Large intestine (tissue), 3 donors: ENCODE measurements at regions not wholly inside any gene's neighbourhood (a gene's known extent, or its start where the extent isn't known, plus 50 kb on each side); places are given as distances from the start of the nearest gene placed in this dataset.

ENCODE experiments used
- DNase-seq, 2 donors: peaks; one replicate each; pipeline versions ENCODE4 v3.0.0 to v3.0.0-alpha.2; 2013
- H3K27ac ChIP-seq: one replicate; pipeline ENCODE4 v1.5.1; 2013; ENCODE audit warnings: low read length
- H3K27me3 ChIP-seq: 2 replicates; pipeline ENCODE4 v1.6.1; 2013; ENCODE audit warnings: low read length; ENCODE audit not compliant: control insufficient read depth, insufficient read depth
- H3K36me3 ChIP-seq: 2 replicates; pipeline ENCODE4 v1.6.1; 2013; ENCODE audit warnings: low read length; ENCODE audit not compliant: control insufficient read depth, insufficient read depth
- H3K4me1 ChIP-seq: one replicate; pipeline ENCODE4 v1.6.1; 2013; ENCODE audit warnings: low read length; ENCODE audit not compliant: control insufficient read depth, insufficient read depth
- H3K4me3 ChIP-seq: one replicate; pipeline ENCODE4 v1.5.1; 2013; ENCODE audit warnings: low read length
- H3K9me3 ChIP-seq: one replicate; pipeline ENCODE4 v1.6.1; 2013; ENCODE audit warnings: mild to moderate bottlenecking, low read depth, low read length, moderate library complexity; ENCODE audit not compliant: control insufficient read depth
- WGBS: methylation state at CpG from one replicate; pipeline ENCODE4 v1.1.5; 2013; ENCODE audit warnings: low lambda C conversion rate; ENCODE audit not compliant: insufficient coverage; 5-methylcytosine and 5-hydroxymethylcytosine counted together

- no peaks in the 10 kb centered on the region for H3K9me3 ChIP-seq
- H3K4me3 ChIP-seq = no peak overlapping the region
- WGBS = 95% methylated on average over 4 of the region's 5 CpGs
- H3K27ac ChIP-seq = no peak overlapping the region
- DNase-seq = no peak
- H3K27me3 ChIP-seq = no peaks in the 10 kb centered on the region
- H3K36me3 ChIP-seq = no peaks in the 10 kb centered on the region
- H3K4me1 ChIP-seq = no peaks in the 10 kb centered on the region
These were observed 547.9 kb upstream of the BRINP1 start for GRCh38 chr9:119917175-119917574.

DNA sequence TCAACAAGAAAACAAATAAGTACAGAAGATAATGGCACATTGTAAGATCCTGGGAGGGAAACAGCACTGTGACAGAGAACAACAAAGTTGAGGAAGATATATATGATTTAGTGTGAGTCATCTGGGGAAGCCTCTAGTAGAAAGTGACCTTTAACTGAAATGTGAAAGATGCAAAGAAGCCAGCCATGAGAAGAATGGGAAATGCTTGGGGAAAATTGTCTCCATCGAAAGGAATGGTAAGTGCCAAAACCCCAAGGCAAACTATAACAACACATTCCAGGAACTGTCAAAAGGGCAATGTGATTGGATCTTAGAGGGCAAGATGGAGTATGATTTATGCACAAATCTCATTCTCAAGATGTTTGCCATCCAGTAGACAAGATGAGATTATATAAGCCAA lies 537.8 kb upstream of the BRINP1 start:
- Histone ChIP-seq H3K9me3 (no peaks in the 10 kb centered on the region), H3K27me3 (no peaks in the 10 kb centered on the region), H3K27ac (no peak overlapping the region), H3K4me1 (no peaks in the 10 kb centered on the region), H3K36me3 (no peaks in the 10 kb centered on the region), H3K4me3 (no peak overlapping the region)
- no CpG with 5 or more reads among the region's 1 CpG for WGBS
- DNase-seq = no peak

DNA sequence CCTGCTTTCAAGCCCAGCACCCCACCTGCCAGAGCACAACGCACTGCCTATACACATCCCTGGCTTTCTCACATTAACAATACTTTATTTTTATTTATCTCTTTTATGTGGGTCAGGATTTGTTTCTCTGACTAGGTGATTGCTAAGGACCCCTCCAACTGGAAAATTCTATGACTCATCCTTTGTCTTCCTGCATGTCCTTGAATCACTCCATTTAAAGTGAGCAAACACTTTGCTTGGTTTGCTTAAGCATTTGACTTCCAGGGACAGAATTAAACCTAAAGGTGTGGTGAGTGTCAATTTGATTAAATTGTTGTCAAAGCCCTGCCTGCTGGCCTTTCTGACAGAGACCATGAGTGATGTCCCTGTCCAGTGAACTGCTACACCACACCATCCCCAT lies 536.5 kb upstream of the BRINP1 start:
- no peaks in the 10 kb centered on the region for H3K27me3 ChIP-seq
- H3K4me1 ChIP-seq = no peaks in the 10 kb centered on the region
- WGBS = 50% methylated on average over 1 of the region's 1 CpG
- H3K36me3 ChIP-seq = no peaks in the 10 kb centered on the region
- no peaks in the 10 kb centered on the region for H3K9me3 ChIP-seq
- DNase-seq = no peak
- no peak overlapping the region for H3K4me3 ChIP-seq
- no peak overlapping the region for H3K27ac ChIP-seq

DNA sequence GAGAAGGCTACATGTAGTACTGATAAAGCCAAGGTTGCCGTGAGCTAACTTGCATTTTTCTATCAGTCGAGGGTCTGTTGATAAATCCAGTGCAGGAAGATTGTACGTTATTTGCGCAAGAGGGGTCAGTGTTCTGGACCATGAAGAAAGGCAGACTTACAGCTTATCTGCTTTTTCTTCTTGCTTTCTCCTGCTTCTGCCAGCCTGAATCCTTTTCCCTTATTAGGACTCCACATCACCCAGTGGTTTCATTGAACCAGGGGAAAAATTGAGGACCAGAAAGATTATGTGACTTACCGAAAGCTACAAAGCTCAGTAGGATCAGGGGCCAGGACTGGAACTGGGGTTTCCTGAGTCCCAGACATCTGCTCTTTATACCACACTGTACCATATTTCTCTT lies 534.6 kb upstream of the BRINP1 start:
- Histone ChIP-seq H3K9me3 (no peaks in the 10 kb centered on the region), H3K27ac (no peak overlapping the region), H3K27me3 (no peaks in the 10 kb centered on the region), H3K36me3 (no peaks in the 10 kb centered on the region), H3K4me3 (no peak overlapping the region), H3K4me1 (no peaks in the 10 kb centered on the region)
- 40% methylated on average over 1 of the region's 5 CpGs for WGBS
- no peak for DNase-seq

DNA sequence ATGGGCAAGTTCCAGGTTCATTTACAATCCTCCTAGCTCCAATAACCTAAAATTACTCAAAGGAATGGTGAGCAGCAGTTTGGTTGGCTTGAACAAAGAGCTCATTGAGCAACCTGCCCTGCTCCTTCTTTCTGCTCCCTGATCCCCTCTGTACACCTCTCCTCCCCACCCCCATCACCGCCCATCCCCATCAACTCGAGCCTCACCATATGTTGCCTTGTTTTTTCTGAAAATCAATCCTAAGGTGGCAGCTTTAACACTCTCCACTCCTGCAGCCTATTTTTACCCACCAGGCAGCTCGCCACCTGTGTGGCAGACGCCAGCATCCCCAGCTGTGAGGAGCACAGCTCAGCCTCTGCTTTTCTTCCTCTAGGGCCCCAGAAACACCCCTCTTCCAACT lies 533.4 kb upstream of the BRINP1 start:
- DNase-seq = no peak
- no peaks in the 10 kb centered on the region for H3K27me3 ChIP-seq
- H3K9me3 ChIP-seq = no peaks in the 10 kb centered on the region
- no peak overlapping the region for H3K4me3 ChIP-seq
- 54% methylated on average over 2 of the region's 4 CpGs for WGBS
- H3K27ac ChIP-seq = no peak overlapping the region
- H3K4me1 ChIP-seq = no peaks in the 10 kb centered on the region
- H3K36me3 ChIP-seq = no peaks in the 10 kb centered on the region

DNA sequence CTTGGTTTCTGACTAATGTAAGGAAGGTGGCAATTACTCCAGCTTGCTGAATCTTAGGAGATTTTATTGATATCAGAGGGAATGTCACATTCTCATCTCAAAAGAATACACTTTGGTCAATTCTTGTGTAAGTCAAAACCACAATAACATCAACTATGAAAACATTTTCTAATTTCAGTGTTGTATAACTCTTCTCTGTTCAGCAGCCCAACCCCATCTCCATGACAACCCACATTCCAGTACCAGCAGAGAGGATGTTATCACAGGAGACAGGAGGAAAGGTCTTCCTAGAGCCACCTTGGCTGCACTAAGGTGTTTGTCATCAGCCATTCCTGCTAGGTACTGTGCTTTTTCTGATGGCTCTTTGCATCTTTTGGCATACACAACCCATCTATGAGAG lies 529.1 kb upstream of the BRINP1 start:
- no peak overlapping the region for H3K27ac ChIP-seq
- no peak for DNase-seq
- H3K4me1 ChIP-seq = no peaks in the 10 kb centered on the region

GRCh38 chr9:119884438-119884837 lies 515.2 kb upstream of the BRINP1 start:
- no peak for DNase-seq
- WGBS = 57% methylated on average over 1 of the region's 2 CpGs
- H3K9me3 ChIP-seq = no peaks in the 10 kb centered on the region
- H3K27me3 ChIP-seq = no peaks in the 10 kb centered on the region
- H3K27ac ChIP-seq = no peak overlapping the region
- no peaks in the 10 kb centered on the region for H3K36me3 ChIP-seq
- H3K4me1 ChIP-seq = no peaks in the 10 kb centered on the region
- no peak overlapping the region for H3K4me3 ChIP-seq

More for the DNA sequence above, 529.1 kb upstream of the BRINP1 start:
- H3K36me3 ChIP-seq = no peaks in the 10 kb centered on the region
- H3K4me3 ChIP-seq = no peak overlapping the region
- no peaks in the 10 kb centered on the region for H3K9me3 ChIP-seq
- no peaks in the 10 kb centered on the region for H3K27me3 ChIP-seq

DNA sequence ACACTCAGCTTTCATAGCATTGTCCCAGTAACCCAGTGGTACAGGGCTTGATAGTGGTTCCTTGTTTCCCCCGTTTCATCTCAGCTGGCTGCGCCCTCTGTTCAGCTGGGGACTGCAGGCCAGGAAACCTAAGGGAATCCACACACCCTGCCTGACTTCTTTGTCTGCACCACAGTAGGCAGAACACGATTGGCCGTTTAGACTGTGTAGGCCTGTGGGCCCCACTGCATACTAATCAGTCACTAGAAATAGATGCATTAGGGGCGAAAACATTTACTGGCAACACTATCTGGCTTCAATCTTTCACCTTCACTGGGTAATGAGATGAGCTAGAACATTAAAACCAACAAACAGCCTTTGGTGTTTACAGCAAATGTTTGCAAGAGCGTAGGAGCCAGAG lies 512.7 kb upstream of the BRINP1 start:
- no peak overlapping the region for H3K27ac ChIP-seq
- H3K36me3 ChIP-seq = no peaks in the 10 kb centered on the region
- no peak overlapping the region for H3K4me3 ChIP-seq
- 30% methylated on average over 2 of the region's 6 CpGs for WGBS
- no peaks in the 10 kb centered on the region for H3K9me3 ChIP-seq
- H3K27me3 ChIP-seq = no peaks in the 10 kb centered on the region
- DNase-seq = no peak
- H3K4me1 ChIP-seq = no peaks in the 10 kb centered on the region

GRCh38 chr9:119880361-119880760 lies 511.1 kb upstream of the BRINP1 start:
- no peak overlapping the region for H3K27ac ChIP-seq

DNA sequence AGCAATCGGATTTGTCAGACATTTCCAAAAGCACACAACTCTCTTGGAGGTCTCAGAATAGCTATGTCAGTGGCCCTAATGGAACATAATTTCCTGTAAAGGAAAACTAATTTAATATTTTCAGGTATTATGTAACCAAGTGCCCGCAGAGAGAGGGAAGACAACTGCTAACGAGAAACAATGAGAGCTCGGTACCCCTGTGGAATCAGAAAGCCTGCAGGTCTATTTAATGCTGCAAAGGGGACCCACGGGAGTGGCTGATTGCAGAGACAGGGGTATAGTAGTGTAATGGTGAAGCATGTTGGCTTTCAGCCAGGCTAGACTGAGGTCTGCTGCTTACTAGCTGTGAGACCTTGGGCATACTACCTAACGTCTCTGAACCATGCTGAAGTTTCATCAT lies 508.1 kb upstream of the BRINP1 start:
- Histone ChIP-seq H3K4me3 (no peak overlapping the region), H3K27ac (no peak overlapping the region), H3K27me3 (no peaks in the 10 kb centered on the region), H3K36me3 (no peaks in the 10 kb centered on the region), H3K4me1 (no peaks in the 10 kb centered on the region), H3K9me3 (no peaks in the 10 kb centered on the region)
- DNase-seq = no peak
- WGBS = 93% methylated on average over 3 of the region's 6 CpGs

More at GRCh38 chr9:119880361-119880760, 511.1 kb upstream of the BRINP1 start:
- Histone ChIP-seq H3K4me1 (no peaks in the 10 kb centered on the region), H3K9me3 (no peaks in the 10 kb centered on the region), H3K4me3 (no peak overlapping the region), H3K36me3 (no peaks in the 10 kb centered on the region), H3K27me3 (no peaks in the 10 kb centered on the region)
- 100% methylated on average over 1 of the region's 3 CpGs for WGBS
- DNase-seq = no peak

GRCh38 chr9:119873877-119874276 lies 504.6 kb upstream of the BRINP1 start:
- Histone ChIP-seq H3K4me1 (no peaks in the 10 kb centered on the region), H3K27me3 (no peaks in the 10 kb centered on the region), H3K4me3 (no peak overlapping the region), H3K36me3 (no peaks in the 10 kb centered on the region), H3K27ac (no peak overlapping the region), H3K9me3 (no peaks in the 10 kb centered on the region)
- no CpG with 5 or more reads among the region's 3 CpGs for WGBS
- no peak for DNase-seq
